GM12875 (cell line): ENCODE measurements at regions not wholly inside any gene's neighbourhood (a gene's known extent, or its start where the extent isn't known, plus 50 kb on each side); places are given as distances from the start of the nearest gene placed in this dataset.
"Not testable (repeated sequence)": the region's sequence is repeated elsewhere in the genome, so short reads cannot be mapped to it uniquely, and the experiment has no call there.

Experiments
- H3K4me3 ChIP-seq: one replicate; pipeline ENCODE4 v1.5.1; 2011; ENCODE audit warnings: low read depth, low read length, control low read depth
- CTCF ChIP-seq: IDR thresholded peaks from 2 replicates; pipeline ENCODE4 v1.5.1; 2011; ENCODE audit warnings: low read depth, mild to moderate bottlenecking, control low read depth, inconsistent platforms, low read length, moderate library complexity, borderline replicate concordance; ENCODE audit not compliant: insufficient read depth

GRCh38 chr2:150802635-150803034 lies 315.2 kb upstream of the RND3 start:
- TF ChIP-seq CTCF, result no peak
- no peak overlapping the region for H3K4me3 ChIP-seq

- not testable (repeated sequence) for H3K4me3 ChIP-seq
Observed at GRCh38 chr2:150796236-150796635, 308.8 kb upstream of the RND3 start.

GRCh38 chr2:150792780-150793300 lies 305.4 kb upstream of the RND3 start:
- no peak for TF ChIP-seq CTCF
- no peak overlapping the region for H3K4me3 ChIP-seq

GRCh38 chr2:150791567-150791966 lies 304.1 kb upstream of the RND3 start:
- TF ChIP-seq CTCF, result no peak
- H3K4me3 ChIP-seq, result no peak overlapping the region

- H3K4me3 ChIP-seq, result no peak overlapping the region
- TF ChIP-seq CTCF, result no peak
Observed at GRCh38 chr2:150789376-150789905, 302.0 kb upstream of the RND3 start.

- TF ChIP-seq CTCF, result no peak
Observed at GRCh38 chr2:150788426-150789140, 301.1 kb upstream of the RND3 start.

GRCh38 chr2:150787353-150788093 lies 300.1 kb upstream of the RND3 start:
- TF ChIP-seq CTCF, result no peak
- no peak overlapping the region for H3K4me3 ChIP-seq

More at GRCh38 chr2:150788426-150789140, 301.1 kb upstream of the RND3 start:
- no peak overlapping the region for H3K4me3 ChIP-seq
